Cardiac muscle cell (in vitro differentiated cells and primary cell): ENCODE measurements at regions not wholly inside any gene's neighbourhood (a gene's known extent, or its start where the extent isn't known, plus 50 kb on each side); places are given as distances from the start of the nearest gene placed in this dataset.
"Not testable (repeated sequence)": the region's sequence is repeated elsewhere in the genome, so short reads cannot be mapped to it uniquely, and the experiment has no call there.

Source experiments
- DNase-seq, 2 donors: peaks; one replicate each; pipeline versions ENCODE4 v3.0.0 to v3.0.0-alpha.2; 2010 to 2017; ENCODE audit warnings: low read depth in 1 of 2, low spot score in 1 of 2
- H3K27ac ChIP-seq: fragments of 200-600 bp; sonication (generic); 2 replicates; pipeline ENCODE4 v1.5.1; 2016
- H3K27me3 ChIP-seq: fragments of 200-600 bp; sonication (generic); 2 replicates; pipeline ENCODE4 v1.6.0; 2016; ENCODE audit warnings: control low read depth
- H3K36me3 ChIP-seq: fragments of 200-600 bp; sonication (generic); 2 replicates; pipeline ENCODE4 v1.5.1; 2016; ENCODE audit warnings: control low read depth
- H3K4me1 ChIP-seq: fragments of 200-600 bp; sonication (generic); 2 replicates; pipeline ENCODE4 v1.8.1; 2017; ENCODE audit warnings: low read depth, mild to moderate bottlenecking, mixed run types
- H3K4me3 ChIP-seq: fragments of 200-600 bp; sonication (generic); 2 replicates; pipeline ENCODE4 v1.5.1; 2016; ENCODE audit warnings: mild to moderate bottlenecking
- H3K9me3 ChIP-seq: fragments of 200-600 bp; sonication (generic); 2 replicates; pipeline ENCODE4 v1.5.1; 2017; ENCODE audit warnings: low read depth, mild to moderate bottlenecking, control low read depth
- CTCF ChIP-seq: IDR thresholded peaks from 2 replicates; pipeline ENCODE4 v1.5.1; 2012; ENCODE audit warnings: low read depth, mild to moderate bottlenecking, low read length

GRCh38 chr6:804317-804716 is 111.4 kb upstream of the EXOC2 start:
- Histone ChIP-seq H3K27me3 (peaks cover 43% of the 10 kb centered on the region), H3K27ac (no peak overlapping the region), H3K9me3 (no peaks in the 10 kb centered on the region), H3K4me1 (no peaks in the 10 kb centered on the region), H3K4me3 (no peak overlapping the region), H3K36me3 (no peaks in the 10 kb centered on the region)
- DNase-seq: no peak
- no peak for TF ChIP-seq CTCF

- no peaks in the 10 kb centered on the region for H3K9me3 ChIP-seq
- no peaks in the 10 kb centered on the region for H3K4me1 ChIP-seq
- no peak overlapping the region for H3K27ac ChIP-seq
- H3K27me3 ChIP-seq: peaks cover 44% of the 10 kb centered on the region
- no peak overlapping the region for H3K4me3 ChIP-seq
- TF ChIP-seq CTCF: no peak
- no peak for DNase-seq
- no peaks in the 10 kb centered on the region for H3K36me3 ChIP-seq
These were observed 110.4 kb upstream of the EXOC2 start for GRCh38 chr6:803191-803977.

- DNase-seq: no peak
These were observed 109.8 kb upstream of the EXOC2 start for GRCh38 chr6:802701-803100.

GRCh38 chr6:802223-802622 is 109.3 kb upstream of the EXOC2 start:
- not testable (repeated sequence) for H3K9me3 ChIP-seq, H3K4me3 ChIP-seq, DNase-seq, H3K4me1 ChIP-seq, H3K36me3 ChIP-seq, H3K27ac ChIP-seq
- peaks cover 38% of the 10 kb centered on the region for H3K27me3 ChIP-seq

More at GRCh38 chr6:802701-803100, 109.8 kb upstream of the EXOC2 start:
- no peaks in the 10 kb centered on the region for H3K36me3 ChIP-seq
- peaks cover 38% of the 10 kb centered on the region for H3K27me3 ChIP-seq
- H3K9me3 ChIP-seq: no peaks in the 10 kb centered on the region
- H3K27ac ChIP-seq: no peak overlapping the region
- no peaks in the 10 kb centered on the region for H3K4me1 ChIP-seq
- no peak for TF ChIP-seq CTCF
- no peak overlapping the region for H3K4me3 ChIP-seq

- H3K9me3 ChIP-seq: no peaks in the 10 kb centered on the region
- H3K27me3 ChIP-seq: peaks cover 57% of the 10 kb centered on the region
- H3K4me3 ChIP-seq: no peak overlapping the region
- H3K27ac ChIP-seq: no peak overlapping the region
- DNase-seq: no peak
- no peaks in the 10 kb centered on the region for H3K36me3 ChIP-seq
- TF ChIP-seq CTCF: no peak
- H3K4me1 ChIP-seq: no peaks in the 10 kb centered on the region
These were observed 106.8 kb upstream of the EXOC2 start for GRCh38 chr6:799769-800168.

- Histone ChIP-seq H3K36me3 (no peaks in the 10 kb centered on the region), H3K27me3 (peaks cover 71% of the 10 kb centered on the region), H3K4me3 (no peak overlapping the region), H3K4me1 (no peaks in the 10 kb centered on the region), H3K27ac (no peak overlapping the region), H3K9me3 (no peaks in the 10 kb centered on the region)
- peak; percentile 66 to 72 for DNase-seq
- TF ChIP-seq CTCF: peak; percentile 69
These were observed 104.6 kb upstream of the EXOC2 start for GRCh38 chr6:797479-798077.
